ENCODE measurements at regions not wholly inside any gene's neighbourhood (a gene's known extent, or its start where the extent isn't known, plus 50 kb on each side); places are given as distances from the start of the nearest gene placed in this dataset.
"Not testable (repeated sequence)": the region's sequence is repeated elsewhere in the genome, so short reads cannot be mapped to it uniquely, and the experiment has no call there.

- Mint-ChIP-seq H3K9me3 (no peaks in the 10 kb centered on the region), H3K27me3 (ENCODE audit: low read depth) (peaks cover 5% of the 10 kb centered on the region), H3K4me1 (ENCODE audit: low read depth) (no peaks in the 10 kb centered on the region), H3K36me3 (ENCODE audit: insufficient read depth) (no peaks in the 10 kb centered on the region), H3K4me3 (no peak overlapping the region)
- DNase-seq (no peak), ATAC-seq (no peak)
Measured at GRCh38 chr6:160881148-160881808, 110.3 kb upstream of the MAP3K4 start.

GRCh38 chr6:160882006-160882405 is 109.6 kb upstream of the MAP3K4 start:
- peaks cover 5% of the 10 kb centered on the region for H3K27me3 Mint-ChIP-seq (ENCODE audit: low read depth)
- no peak overlapping the region for H3K4me3 Mint-ChIP-seq
- H3K36me3 Mint-ChIP-seq (ENCODE audit: insufficient read depth) = no peaks in the 10 kb centered on the region
- no peaks in the 10 kb centered on the region for H3K9me3 Mint-ChIP-seq
- H3K4me1 Mint-ChIP-seq (ENCODE audit: low read depth) = no peaks in the 10 kb centered on the region
- no peak for ATAC-seq
- no peak for DNase-seq

GRCh38 chr6:160882791-160883279 is 108.7 kb upstream of the MAP3K4 start:
- no peak for ATAC-seq
- peaks cover 5% of the 10 kb centered on the region for H3K27me3 Mint-ChIP-seq (ENCODE audit: low read depth)

GRCh38 chr6:160883560-160883959 is 108.0 kb upstream of the MAP3K4 start:
- DNase-seq (no peak), ATAC-seq (no peak)
- Mint-ChIP-seq H3K9me3 (no peaks in the 10 kb centered on the region), H3K4me3 (no peak overlapping the region), H3K4me1 (ENCODE audit: low read depth) (no peaks in the 10 kb centered on the region), H3K27me3 (ENCODE audit: low read depth) (peaks cover 5% of the 10 kb centered on the region), H3K36me3 (ENCODE audit: insufficient read depth) (no peaks in the 10 kb centered on the region)

More at GRCh38 chr6:160882791-160883279, 108.7 kb upstream of the MAP3K4 start:
- Mint-ChIP-seq H3K36me3 (ENCODE audit: insufficient read depth) (no peaks in the 10 kb centered on the region), H3K4me3 (no peak overlapping the region), H3K9me3 (no peaks in the 10 kb centered on the region), H3K4me1 (ENCODE audit: low read depth) (no peaks in the 10 kb centered on the region)
- DNase-seq = no peak

GRCh38 chr6:160883999-160884398 is 107.6 kb upstream of the MAP3K4 start:
- Mint-ChIP-seq H3K9me3 (no peaks in the 10 kb centered on the region), H3K27me3 (ENCODE audit: low read depth) (peaks cover 5% of the 10 kb centered on the region), H3K4me3 (no peak overlapping the region), H3K4me1 (ENCODE audit: low read depth) (no peaks in the 10 kb centered on the region), H3K36me3 (ENCODE audit: insufficient read depth) (no peaks in the 10 kb centered on the region)
- no peak for DNase-seq
- ATAC-seq = no peak

- H3K27me3 Mint-ChIP-seq (ENCODE audit: low read depth); ATAC-seq; H3K4me1 Mint-ChIP-seq (ENCODE audit: low read depth); H3K36me3 Mint-ChIP-seq (ENCODE audit: insufficient read depth); DNase-seq; H3K4me3 Mint-ChIP-seq; H3K9me3 Mint-ChIP-seq: not testable (repeated sequence)
Measured at GRCh38 chr6:160889148-160889547, 102.4 kb upstream of the MAP3K4 start.

GRCh38 chr6:160891690-160892089 is 99.9 kb upstream of the MAP3K4 start:
- H3K27me3 Mint-ChIP-seq (ENCODE audit: low read depth) = peaks cover 5% of the 10 kb centered on the region
- no peaks in the 10 kb centered on the region for H3K9me3 Mint-ChIP-seq
- H3K4me3 Mint-ChIP-seq = no peak overlapping the region
- no peak for DNase-seq
- H3K36me3 Mint-ChIP-seq (ENCODE audit: insufficient read depth) = no peaks in the 10 kb centered on the region
- H3K4me1 Mint-ChIP-seq (ENCODE audit: low read depth) = no peaks in the 10 kb centered on the region
- no peak for ATAC-seq

GRCh38 chr6:160895562-160895961 is 96.0 kb upstream of the MAP3K4 start:
- Mint-ChIP-seq H3K27me3 (ENCODE audit: low read depth) (peaks cover 5% of the 10 kb centered on the region), H3K36me3 (ENCODE audit: insufficient read depth) (no peaks in the 10 kb centered on the region), H3K4me1 (ENCODE audit: low read depth) (no peaks in the 10 kb centered on the region), H3K4me3 (no peak overlapping the region), H3K9me3 (no peaks in the 10 kb centered on the region)
- ATAC-seq = no peak
- DNase-seq = no peak

- DNase-seq (no peak), ATAC-seq (no peak)
- peaks cover 11% of the 10 kb centered on the region for H3K27me3 Mint-ChIP-seq (ENCODE audit: low read depth)
- no peaks in the 10 kb centered on the region for H3K36me3 Mint-ChIP-seq (ENCODE audit: insufficient read depth)
- H3K9me3 Mint-ChIP-seq = no peaks in the 10 kb centered on the region
- H3K4me1 Mint-ChIP-seq (ENCODE audit: low read depth) = no peaks in the 10 kb centered on the region
- H3K4me3 Mint-ChIP-seq = no peak overlapping the region
Measured at GRCh38 chr6:160899671-160900430, 91.7 kb upstream of the MAP3K4 start.

- no peak for DNase-seq
- Mint-ChIP-seq H3K27me3 (ENCODE audit: low read depth) (peaks cover 10% of the 10 kb centered on the region), H3K9me3 (peaks cover 18% of the 10 kb centered on the region), H3K4me1 (ENCODE audit: low read depth) (no peaks in the 10 kb centered on the region), H3K36me3 (ENCODE audit: insufficient read depth) (no peaks in the 10 kb centered on the region), H3K4me3 (no peak overlapping the region)
- ATAC-seq = no peak
Measured at GRCh38 chr6:160911949-160912348, 79.6 kb upstream of the MAP3K4 start.

- H3K27me3 Mint-ChIP-seq (ENCODE audit: low read depth) = peaks cover 6% of the 10 kb centered on the region
- H3K4me3 Mint-ChIP-seq = no peak overlapping the region
- H3K36me3 Mint-ChIP-seq (ENCODE audit: insufficient read depth) = no peaks in the 10 kb centered on the region
- DNase-seq (no peak), ATAC-seq (no peak)
- peaks cover 14% of the 10 kb centered on the region for H3K9me3 Mint-ChIP-seq
- H3K4me1 Mint-ChIP-seq (ENCODE audit: low read depth) = no peaks in the 10 kb centered on the region
Measured at GRCh38 chr6:160912411-160912810, 79.2 kb upstream of the MAP3K4 start.

GRCh38 chr6:160917572-160917971 is 74.0 kb upstream of the MAP3K4 start:
- peaks cover 9% of the 10 kb centered on the region for H3K9me3 Mint-ChIP-seq
- H3K36me3 Mint-ChIP-seq (ENCODE audit: insufficient read depth) = no peaks in the 10 kb centered on the region
- H3K4me3 Mint-ChIP-seq = no peak overlapping the region
- DNase-seq (no peak), ATAC-seq (no peak)
- peaks cover 7% of the 10 kb centered on the region for H3K27me3 Mint-ChIP-seq (ENCODE audit: low read depth)
- H3K4me1 Mint-ChIP-seq (ENCODE audit: low read depth) = no peaks in the 10 kb centered on the region

- no peaks in the 10 kb centered on the region for H3K36me3 Mint-ChIP-seq (ENCODE audit: insufficient read depth)
- peaks cover 4% of the 10 kb centered on the region for H3K27me3 Mint-ChIP-seq (ENCODE audit: low read depth)
- ATAC-seq = no peak
- no peak for DNase-seq
- H3K4me3 Mint-ChIP-seq = no peak overlapping the region
- H3K4me1 Mint-ChIP-seq (ENCODE audit: low read depth) = no peaks in the 10 kb centered on the region
- no peaks in the 10 kb centered on the region for H3K9me3 Mint-ChIP-seq
Measured at GRCh38 chr6:160919723-160920440, 71.7 kb upstream of the MAP3K4 start.

GRCh38 chr6:160921095-160921494 is 70.5 kb upstream of the MAP3K4 start:
- peaks cover 11% of the 10 kb centered on the region for H3K27me3 Mint-ChIP-seq (ENCODE audit: low read depth)

More at GRCh38 chr6:160921095-160921494, 70.5 kb upstream of the MAP3K4 start:
- no peaks in the 10 kb centered on the region for H3K9me3 Mint-ChIP-seq
- no peaks in the 10 kb centered on the region for H3K36me3 Mint-ChIP-seq (ENCODE audit: insufficient read depth)
- ATAC-seq (no peak), DNase-seq (no peak)
- H3K4me1 Mint-ChIP-seq (ENCODE audit: low read depth) = no peaks in the 10 kb centered on the region
- no peak overlapping the region for H3K4me3 Mint-ChIP-seq

Measured in activated T-cell treated with anti-CD3 and anti-CD28 coated beads, Interleukin-2, amount 50 U/mL, for 4 hours (primary cell).